Ascending aorta (tissue), 2 donors: ENCODE measurements at regions not wholly inside any gene's neighbourhood (a gene's known extent, or its start where the extent isn't known, plus 50 kb on each side); places are given as distances from the start of the nearest gene placed in this dataset.
"Not testable (repeated sequence)": the region's sequence is repeated elsewhere in the genome, so short reads cannot be mapped to it uniquely, and the experiment has no call there.

Source experiments
- DNase-seq, 2 donors: peaks; one replicate each; pipeline ENCODE4 v3.0.0-alpha.2; 2019; ENCODE audit warnings: low spot score in 2 of 2
- H3K27ac ChIP-seq, 2 donors: fragments of 200-600 bp; sonication (generic); one replicate each; pipeline ENCODE4 v1.5.1; 2016 to 2017; ENCODE audit warnings: mild to moderate bottlenecking in 1 of 2
- H3K27me3 ChIP-seq: fragments of 200-600 bp; sonication (generic); one replicate; pipeline ENCODE4 v1.5.1; 2017
- H3K36me3 ChIP-seq, 2 donors: fragments of 200-600 bp; sonication (generic); one replicate each; pipeline ENCODE4 v1.5.1; 2016
- H3K4me1 ChIP-seq, 2 donors: fragments of 200-600 bp; sonication (generic); one replicate each; pipeline ENCODE4 v1.5.1; 2016 to 2017; ENCODE audit warnings: mild to moderate bottlenecking in 1 of 2
- H3K4me3 ChIP-seq, 2 donors: fragments of 200-600 bp; sonication (generic); one replicate each; pipeline ENCODE4 v1.5.1; 2016 to 2017; ENCODE audit warnings: mild to moderate bottlenecking in 1 of 2
- H3K9me3 ChIP-seq, 2 donors: fragments of 200-600 bp; sonication (generic); one replicate each; pipeline ENCODE4 v1.5.1; 2016
- CTCF ChIP-seq, 3 experiments: fragments of 200-600 bp in 2 of 3; fragments of 450-650 bp in 1 of 3; sonication (generic) in 2 of 3; IDR thresholded peaks; one replicate each; pipeline ENCODE4 v1.5.1; 2016 to 2019; ENCODE audit warnings: antibody characterized with exemption in 3 of 3, mild to moderate bottlenecking in 1 of 3, moderate library complexity in 1 of 3
- intact Hi-C: fragments of 100-400 bp; cut with DNase I; formaldehyde crosslinking; loops from one replicate; pipeline ENCODE4 v1.15.1; 2023

DNA sequence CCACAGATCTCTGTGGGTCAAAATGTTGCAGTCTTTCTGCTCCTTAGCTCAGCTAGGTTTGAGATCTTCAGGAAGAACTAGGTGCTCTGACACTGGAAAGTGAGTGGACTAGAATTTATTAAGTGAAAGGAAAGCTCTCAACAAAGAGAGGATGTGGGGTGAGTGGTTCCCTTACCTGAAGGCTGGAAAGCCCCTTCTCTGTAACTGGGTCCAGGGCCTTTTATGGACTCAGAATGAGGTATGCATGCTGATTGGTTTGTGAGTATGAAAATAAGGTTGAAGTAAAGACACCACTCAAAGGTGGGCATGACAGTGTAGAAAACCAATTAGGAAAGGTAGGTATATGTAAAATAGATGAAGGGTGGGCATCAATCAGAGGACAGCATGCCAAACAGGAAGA, 485.5 kb downstream of the CD109 start:
- Histone ChIP-seq H3K4me3 (no peak overlapping the region), H3K27me3 (no peaks in the 10 kb centered on the region), H3K27ac (no peak overlapping the region), H3K9me3 (no peaks in the 10 kb centered on the region), H3K4me1 (no peaks in the 10 kb centered on the region), H3K36me3 (no peaks in the 10 kb centered on the region)
- intact Hi-C loops, result no loop called here
- TF ChIP-seq CTCF (IDR thresholded peaks at IDR 0.05), result no peak
- no peak for DNase-seq

DNA sequence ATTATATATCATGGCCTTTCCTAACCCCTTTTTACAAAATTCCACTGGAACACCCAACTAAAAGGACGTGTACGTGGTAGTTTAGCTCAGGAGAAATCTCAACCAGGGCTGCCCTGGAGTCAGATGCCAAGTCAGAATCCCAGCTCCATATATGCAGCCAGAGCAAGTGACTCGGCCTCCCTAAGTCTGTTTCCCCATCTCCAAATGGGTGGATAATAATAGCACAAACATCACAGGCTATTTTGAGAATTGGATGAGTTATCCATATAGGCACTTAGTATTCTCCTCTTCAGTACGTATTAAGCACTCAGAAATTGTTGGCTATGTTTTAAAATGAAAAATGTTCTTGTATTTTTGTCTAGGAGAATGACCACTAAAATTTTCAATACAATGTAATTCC, 481.5 kb downstream of the CD109 start:
- no peak for DNase-seq
- H3K4me1 ChIP-seq, result no peaks in the 10 kb centered on the region
- intact Hi-C loops, result no loop called here
- H3K9me3 ChIP-seq, result no peaks in the 10 kb centered on the region
- no peaks in the 10 kb centered on the region for H3K36me3 ChIP-seq
- H3K27ac ChIP-seq, result no peak overlapping the region
- TF ChIP-seq CTCF (IDR thresholded peaks at IDR 0.05), result no peak
- no peaks in the 10 kb centered on the region for H3K27me3 ChIP-seq
- H3K4me3 ChIP-seq, result no peak overlapping the region

- not testable (repeated sequence) for H3K9me3 ChIP-seq, H3K27ac ChIP-seq
These were observed 474.5 kb downstream of the CD109 start for GRCh38 chr6:74170550-74170949.

DNA sequence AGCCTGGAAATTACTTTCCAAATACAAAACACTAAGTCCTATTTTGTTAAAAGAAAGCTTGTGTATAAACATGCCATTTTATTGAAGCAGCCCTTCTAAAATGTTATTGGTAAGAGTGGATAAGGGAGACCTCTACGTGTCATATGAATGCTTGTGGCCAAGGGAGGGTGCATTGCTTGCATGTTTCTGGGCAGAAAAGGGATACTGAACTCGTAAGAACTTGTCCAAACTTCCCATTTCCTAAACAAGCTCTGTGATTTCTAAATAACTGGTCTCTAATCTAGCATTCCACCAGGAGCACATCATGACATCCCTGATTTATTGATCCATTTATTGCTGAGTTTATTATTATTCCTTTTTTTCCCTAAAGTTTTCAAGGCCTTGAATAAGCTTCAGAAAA, 474.1 kb downstream of the CD109 start:
- H3K27ac ChIP-seq, result no peak overlapping the region
- no peak for TF ChIP-seq CTCF (IDR thresholded peaks at IDR 0.05)
- no peaks in the 10 kb centered on the region for H3K9me3 ChIP-seq
- H3K4me1 ChIP-seq, result no peaks in the 10 kb centered on the region
- H3K36me3 ChIP-seq, result no peaks in the 10 kb centered on the region
- intact Hi-C loops, result no loop called here
- DNase-seq, result no peak
- H3K4me3 ChIP-seq, result no peak overlapping the region
- H3K27me3 ChIP-seq, result no peaks in the 10 kb centered on the region

More at GRCh38 chr6:74170550-74170949, 474.5 kb downstream of the CD109 start:
- DNase-seq, H3K36me3 ChIP-seq, H3K4me3 ChIP-seq, H3K27me3 ChIP-seq, H3K4me1 ChIP-seq, intact Hi-C loops: not testable (repeated sequence)

GRCh38 chr6:74167976-74168375, 472.0 kb downstream of the CD109 start:
- Histone ChIP-seq H3K9me3 (no peaks in the 10 kb centered on the region), H3K4me1 (no peaks in the 10 kb centered on the region), H3K27me3 (no peaks in the 10 kb centered on the region), H3K27ac (no peak overlapping the region), H3K36me3 (no peaks in the 10 kb centered on the region), H3K4me3 (no peak overlapping the region)
- no peak for TF ChIP-seq CTCF (IDR thresholded peaks at IDR 0.05)
- intact Hi-C loops, result no loop called here
- no peak for DNase-seq

DNA sequence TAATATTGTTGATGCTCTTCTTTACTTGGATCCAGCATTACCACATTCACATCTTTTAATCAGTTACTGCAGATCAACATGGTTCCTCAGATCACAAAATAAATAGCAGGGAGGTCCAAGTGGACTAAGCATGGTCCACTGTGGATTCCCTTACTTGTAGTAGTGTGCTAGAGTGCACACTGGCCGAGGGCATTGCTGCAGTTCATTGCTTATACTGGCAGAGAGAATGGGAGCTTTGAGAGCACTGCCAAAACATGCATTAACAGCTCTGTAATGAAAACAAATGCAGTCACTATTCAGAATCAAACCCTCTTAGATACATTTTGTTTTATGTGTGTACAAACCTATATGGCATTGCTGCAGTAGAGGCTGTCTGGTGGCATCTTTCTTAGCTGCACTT, 471.5 kb downstream of the CD109 start:
- intact Hi-C loops, result no loop called here
- no peaks in the 10 kb centered on the region for H3K36me3 ChIP-seq
- no peaks in the 10 kb centered on the region for H3K4me1 ChIP-seq
- DNase-seq, result no peak
- no peaks in the 10 kb centered on the region for H3K9me3 ChIP-seq
- H3K27me3 ChIP-seq, result no peaks in the 10 kb centered on the region
- TF ChIP-seq CTCF (IDR thresholded peaks at IDR 0.05), result no peak
- H3K4me3 ChIP-seq, result no peak overlapping the region
- no peak overlapping the region for H3K27ac ChIP-seq
